ENCODE measurements at regions not wholly inside any gene's neighbourhood (a gene's known extent, or its start where the extent isn't known, plus 50 kb on each side); places are given as distances from the start of the nearest gene placed in this dataset.

DNA sequence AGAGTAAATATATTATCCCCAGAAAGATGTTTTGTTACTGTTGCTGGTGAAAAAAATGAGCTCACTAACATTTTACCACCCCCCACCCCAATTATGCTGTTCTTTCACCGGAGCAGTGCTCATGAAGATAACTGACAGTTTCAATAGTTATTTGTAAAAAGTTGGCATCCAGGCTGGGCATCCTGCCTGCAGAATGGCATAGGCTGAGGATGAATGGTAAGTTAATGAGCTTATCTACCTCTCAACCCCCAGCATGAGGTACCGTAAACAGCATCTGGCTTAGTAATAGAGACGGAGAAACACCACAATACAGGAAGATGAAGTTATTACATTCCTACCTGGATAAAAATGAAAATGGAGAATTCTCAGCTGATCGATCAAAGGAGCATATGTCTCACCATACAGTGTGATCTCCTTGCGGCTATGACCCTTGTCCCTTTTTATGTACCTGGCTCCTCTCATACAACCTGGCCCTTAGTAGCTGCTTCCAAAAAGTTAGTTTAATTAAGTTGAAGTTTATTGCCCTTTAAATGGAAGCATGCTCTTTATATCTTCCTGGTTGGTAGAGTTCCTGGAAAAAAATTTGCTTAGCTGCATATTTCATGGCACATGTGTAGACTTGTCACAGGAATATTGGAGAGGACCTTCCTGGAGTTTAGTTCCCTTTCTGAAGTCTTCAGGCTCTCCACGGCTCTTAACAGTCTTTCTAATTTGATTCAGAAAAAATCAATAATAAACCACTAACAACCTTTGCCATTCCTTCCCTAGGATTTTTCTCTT is 61.2 kb upstream of the MPHOSPH6 start:
- H3K9ac ChIP-seq (ENCODE audit: low read depth, low read length) = no peak overlapping the region
- H3K36me3 ChIP-seq (ENCODE audit: insufficient read depth, low read length) = no peaks in the 10 kb centered on the region
- H3K27me3 ChIP-seq (ENCODE audit: control insufficient read depth, insufficient read depth, low read length) = peaks cover 36% of the 10 kb centered on the region
- no peaks in the 10 kb centered on the region for H3K4me1 ChIP-seq (ENCODE audit: control insufficient read depth, insufficient read depth, low read length)
- no peak overlapping the region for H3K4me2 ChIP-seq (ENCODE audit: low read length)
- no peak overlapping the region for H3K4me3 ChIP-seq (ENCODE audit: low read length)
- H3K9me3 ChIP-seq (replicated peaks; ENCODE audit: low read length) = no peaks in the 10 kb centered on the region

DNA sequence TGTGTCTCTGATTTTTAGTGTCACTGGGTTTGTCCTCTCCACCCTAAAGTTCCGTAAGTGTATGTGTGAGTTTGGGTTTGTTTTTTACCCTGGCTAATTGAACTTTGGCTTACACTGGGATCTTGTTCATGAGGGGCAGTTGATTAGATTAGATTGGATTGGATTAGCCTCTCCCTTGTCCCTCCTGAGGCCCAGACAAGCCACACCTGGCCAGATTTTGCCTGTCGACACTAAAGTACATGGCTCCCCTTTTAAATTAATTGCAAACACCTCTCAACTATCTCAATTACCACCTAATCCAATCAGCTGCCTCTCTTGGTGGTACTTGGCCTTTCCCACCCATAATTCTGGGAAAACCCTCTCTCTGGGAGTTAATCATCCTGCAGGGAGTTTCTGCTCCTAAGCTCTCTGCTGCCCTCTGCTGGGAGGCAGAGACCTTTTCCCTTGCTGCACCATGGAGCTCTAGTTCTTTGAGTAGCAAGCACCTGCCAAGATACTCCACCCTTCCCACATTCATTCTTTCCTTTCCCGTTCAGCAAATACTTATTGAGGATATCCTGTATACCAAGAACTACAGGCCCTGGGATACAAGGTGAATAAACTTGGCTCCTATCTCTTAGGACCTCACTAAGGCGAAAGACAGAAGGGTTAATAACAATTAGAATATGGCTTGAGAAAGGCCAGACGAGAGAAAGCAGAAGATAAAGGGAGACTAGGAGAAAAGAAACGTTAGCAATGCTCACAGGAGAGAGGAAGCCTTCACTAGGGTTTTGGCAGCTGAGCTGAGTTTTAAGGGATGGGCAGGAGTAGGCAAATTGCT is 60.0 kb upstream of the MPHOSPH6 start:
- H3K4me1 ChIP-seq (ENCODE audit: control insufficient read depth, insufficient read depth, low read length) = no peaks in the 10 kb centered on the region
- H3K36me3 ChIP-seq (ENCODE audit: insufficient read depth, low read length) = no peaks in the 10 kb centered on the region

DNA sequence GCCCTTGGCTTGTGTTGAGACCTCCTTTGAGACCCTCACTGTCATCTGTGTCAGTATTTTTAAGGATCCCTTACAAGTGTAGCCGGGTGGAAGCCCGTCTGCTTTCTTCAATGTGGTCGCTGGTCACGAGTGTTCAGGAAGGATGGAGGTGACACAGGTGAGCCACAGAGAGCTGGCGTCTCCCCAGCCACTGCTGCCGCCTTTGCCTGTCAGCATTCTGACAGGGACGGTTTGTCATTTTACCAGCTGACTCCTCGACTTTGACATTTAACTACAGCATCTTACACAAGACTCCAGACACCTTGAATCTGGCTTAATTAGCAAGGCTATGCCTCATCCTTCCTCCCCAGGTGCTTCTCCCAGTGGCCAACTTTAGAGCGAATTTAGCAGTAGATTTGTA is 56.3 kb upstream of the MPHOSPH6 start:
- Histone ChIP-seq H3K36me3 (ENCODE audit: insufficient read depth, low read length) (no peaks in the 10 kb centered on the region), H3K4me3 (ENCODE audit: low read length) (no peak overlapping the region), H3K9ac (ENCODE audit: low read depth, low read length) (no peak overlapping the region), H3K27me3 (ENCODE audit: control insufficient read depth, insufficient read depth, low read length) (peaks cover 30% of the 10 kb centered on the region), H3K4me1 (ENCODE audit: control insufficient read depth, insufficient read depth, low read length) (no peaks in the 10 kb centered on the region), H3K4me2 (ENCODE audit: low read length) (no peak overlapping the region), H3K9me3 (replicated peaks; ENCODE audit: low read length) (no peaks in the 10 kb centered on the region)

More for the DNA sequence above, 60.0 kb upstream of the MPHOSPH6 start:
- no peak overlapping the region for H3K4me2 ChIP-seq (ENCODE audit: low read length)
- H3K9me3 ChIP-seq (replicated peaks; ENCODE audit: low read length) = no peaks in the 10 kb centered on the region
- no peak overlapping the region for H3K9ac ChIP-seq (ENCODE audit: low read depth, low read length)
- H3K4me3 ChIP-seq (ENCODE audit: low read length) = no peak overlapping the region
- peaks cover 40% of the 10 kb centered on the region for H3K27me3 ChIP-seq (ENCODE audit: control insufficient read depth, insufficient read depth, low read length)

GRCh38 chr16:82224821-82225220 is 54.8 kb upstream of the MPHOSPH6 start:
- H3K4me1 ChIP-seq (ENCODE audit: control insufficient read depth, insufficient read depth, low read length) = no peaks in the 10 kb centered on the region
- H3K9me3 ChIP-seq (replicated peaks; ENCODE audit: low read length) = no peaks in the 10 kb centered on the region
- H3K4me3 ChIP-seq (ENCODE audit: low read length) = no peak overlapping the region
- H3K9ac ChIP-seq (ENCODE audit: low read depth, low read length) = no peak overlapping the region
- no peak overlapping the region for H3K4me2 ChIP-seq (ENCODE audit: low read length)
- H3K27me3 ChIP-seq (ENCODE audit: control insufficient read depth, insufficient read depth, low read length) = peaks cover 30% of the 10 kb centered on the region
- H3K36me3 ChIP-seq (ENCODE audit: insufficient read depth, low read length) = no peaks in the 10 kb centered on the region

DNA sequence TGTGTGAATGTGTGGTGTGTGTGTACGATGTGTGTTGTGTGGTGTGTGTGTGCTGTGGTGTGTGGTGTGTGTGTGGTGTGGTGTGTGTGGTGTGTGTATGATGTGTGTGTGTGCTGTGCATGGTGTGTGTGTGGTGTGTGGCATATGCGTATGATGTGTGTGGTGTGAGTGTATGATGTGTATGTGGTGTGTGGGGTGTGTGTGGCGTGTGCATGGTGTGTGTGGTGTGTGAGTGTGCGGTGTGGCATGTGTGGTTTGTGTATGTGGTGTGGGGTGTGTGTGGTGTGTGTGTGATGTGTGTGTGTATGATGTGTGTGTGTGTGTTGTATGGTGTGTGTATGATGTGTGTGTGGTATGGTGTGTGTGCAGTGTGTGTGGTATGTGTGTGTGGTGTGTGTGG is 50.5 kb upstream of the MPHOSPH6 start:
- Histone ChIP-seq H3K4me2 (ENCODE audit: low read length) (no peak overlapping the region), H3K36me3 (ENCODE audit: insufficient read depth, low read length) (no peaks in the 10 kb centered on the region), H3K27me3 (ENCODE audit: control insufficient read depth, insufficient read depth, low read length) (peaks cover 28% of the 10 kb centered on the region), H3K4me3 (ENCODE audit: low read length) (no peak overlapping the region), H3K9me3 (replicated peaks; ENCODE audit: low read length) (no peaks in the 10 kb centered on the region), H3K9ac (ENCODE audit: low read depth, low read length) (no peak overlapping the region), H3K4me1 (ENCODE audit: control insufficient read depth, insufficient read depth, low read length) (no peaks in the 10 kb centered on the region)
